ENCODE measurements at regions not wholly inside any gene's neighbourhood (a gene's known extent, or its start where the extent isn't known, plus 50 kb on each side); places are given as distances from the start of the nearest gene placed in this dataset.

- H3K36me3 ChIP-seq (ENCODE audit: control insufficient read depth in 4 of 4, insufficient read depth in 4 of 4, low read length in 4 of 4): no peaks in the 10 kb centered on the region
- no peak overlapping the region for H3K9ac ChIP-seq (ENCODE audit: insufficient read depth in 1 of 2, low read length in 2 of 2)
- H3K27me3 ChIP-seq (ENCODE audit: control insufficient read depth in 3 of 3, insufficient read depth in 3 of 3, low read length in 2 of 3): no peaks in the 10 kb centered on the region
- H3K27ac ChIP-seq (ENCODE audit: low read depth in 1 of 2, low read length in 1 of 2): no peak overlapping the region
- no peak overlapping the region for H3K4me3 ChIP-seq
- no peaks in the 10 kb centered on the region for H3K4me1 ChIP-seq (ENCODE audit: control insufficient read depth in 5 of 5, insufficient read depth in 5 of 5, low read length in 5 of 5)
- no peak for TF ChIP-seq CTCF (IDR thresholded peaks at IDR 0.05; ENCODE audit: control extremely low read depth, extremely low read depth)
- 90 to 95% methylated on average over 2 of the region's 2 CpGs for WGBS, 2 donors
- no peak for DNase-seq
- no peak for ATAC-seq (ENCODE audit: insufficient read depth, low FRiP score)
- H3K9me3 ChIP-seq (ENCODE audit: control insufficient read depth in 4 of 4, insufficient read depth in 3 of 4, low read length in 3 of 4): peaks cover 0 to 3% (median 0%) of the 10 kb centered on the region in 4 donors
Measured at GRCh38 chr4:159545556-159545955, 442.7 kb downstream of the RAPGEF2 start.

- WGBS, 2 donors: 97 to 98% methylated on average over 1 of the region's 1 CpG
- no peak overlapping the region for H3K4me3 ChIP-seq
- DNase-seq (no peak), ATAC-seq (ENCODE audit: insufficient read depth, low FRiP score) (no peak)
- H3K9me3 ChIP-seq (ENCODE audit: control insufficient read depth in 4 of 4, insufficient read depth in 3 of 4, low read length in 3 of 4): peaks cover 0 to 3% (median 0%) of the 10 kb centered on the region in 4 donors
- no peak overlapping the region for H3K27ac ChIP-seq (ENCODE audit: low read depth in 1 of 2, low read length in 1 of 2)
- H3K36me3 ChIP-seq (ENCODE audit: control insufficient read depth in 4 of 4, insufficient read depth in 4 of 4, low read length in 4 of 4): no peaks in the 10 kb centered on the region
- no peak for TF ChIP-seq CTCF (IDR thresholded peaks at IDR 0.05; ENCODE audit: control extremely low read depth, extremely low read depth)
- no peaks in the 10 kb centered on the region for H3K4me1 ChIP-seq (ENCODE audit: control insufficient read depth in 5 of 5, insufficient read depth in 5 of 5, low read length in 5 of 5)
- H3K27me3 ChIP-seq (ENCODE audit: control insufficient read depth in 3 of 3, insufficient read depth in 3 of 3, low read length in 2 of 3): no peaks in the 10 kb centered on the region
- no peak overlapping the region for H3K9ac ChIP-seq (ENCODE audit: insufficient read depth in 1 of 2, low read length in 2 of 2)
Measured at GRCh38 chr4:159547645-159548308, 444.9 kb downstream of the RAPGEF2 start.

DNA sequence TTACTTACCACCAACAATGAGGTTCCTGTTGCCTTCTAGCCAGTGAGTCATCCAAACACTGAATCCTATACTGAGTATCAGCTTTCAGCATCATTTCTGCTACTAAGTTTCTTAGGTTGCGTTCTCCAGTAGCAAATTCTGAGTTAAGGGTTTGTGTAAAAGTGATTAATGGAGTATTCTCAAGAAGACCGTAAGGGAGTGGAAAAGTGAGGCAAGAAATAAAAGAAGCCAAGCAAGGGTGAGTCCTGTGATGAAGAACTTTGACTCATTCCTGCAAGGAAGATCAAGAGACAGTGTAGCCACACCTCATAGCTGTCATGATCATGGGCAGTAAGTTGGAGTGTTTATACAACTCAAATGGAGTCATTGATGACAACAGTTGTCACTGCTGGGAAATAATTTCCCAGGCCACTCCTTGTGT lies 446.2 kb downstream of the RAPGEF2 start:
- no peak overlapping the region for H3K9ac ChIP-seq (ENCODE audit: insufficient read depth in 1 of 2, low read length in 2 of 2)
- no peaks in the 10 kb centered on the region for H3K36me3 ChIP-seq (ENCODE audit: control insufficient read depth in 4 of 4, insufficient read depth in 4 of 4, low read length in 4 of 4)
- H3K9me3 ChIP-seq (ENCODE audit: control insufficient read depth in 4 of 4, insufficient read depth in 3 of 4, low read length in 3 of 4): peaks cover 0 to 3% (median 0%) of the 10 kb centered on the region in 4 donors
- no peak overlapping the region for H3K4me3 ChIP-seq
- H3K4me1 ChIP-seq (ENCODE audit: control insufficient read depth in 5 of 5, insufficient read depth in 5 of 5, low read length in 5 of 5): no peaks in the 10 kb centered on the region
- no peak overlapping the region for H3K27ac ChIP-seq (ENCODE audit: low read depth in 1 of 2, low read length in 1 of 2)
- DNase-seq: no peak
- no peaks in the 10 kb centered on the region for H3K27me3 ChIP-seq (ENCODE audit: control insufficient read depth in 3 of 3, insufficient read depth in 3 of 3, low read length in 2 of 3)
- no peak for TF ChIP-seq CTCF (IDR thresholded peaks at IDR 0.05; ENCODE audit: control extremely low read depth, extremely low read depth)
- ATAC-seq (ENCODE audit: insufficient read depth, low FRiP score): no peak
- 73 to 82% methylated on average over 2 of the region's 2 CpGs for WGBS, 2 donors

DNA sequence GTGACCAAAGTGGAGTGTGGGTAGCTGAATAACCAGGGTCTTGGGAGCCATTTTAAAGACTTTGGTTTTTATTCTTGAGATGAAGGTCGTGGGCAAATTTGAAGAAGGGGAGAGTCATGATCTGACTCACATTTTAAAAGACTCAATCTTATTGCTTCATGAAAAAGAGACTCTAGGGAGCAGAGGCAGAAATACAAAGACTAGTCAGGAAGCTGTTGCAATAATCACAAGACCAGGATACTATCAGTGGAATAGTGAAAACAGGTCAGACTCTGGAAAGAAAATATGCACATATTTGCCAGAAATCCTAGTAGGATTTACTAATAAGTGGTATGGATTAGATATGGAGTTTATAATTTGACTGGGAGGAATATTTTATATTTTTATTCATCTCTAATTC lies 448.4 kb downstream of the RAPGEF2 start:
- TF ChIP-seq CTCF (IDR thresholded peaks at IDR 0.05; ENCODE audit: control extremely low read depth, extremely low read depth): no peak
- no peaks in the 10 kb centered on the region for H3K27me3 ChIP-seq (ENCODE audit: control insufficient read depth in 3 of 3, insufficient read depth in 3 of 3, low read length in 2 of 3)
- no peak for ATAC-seq (ENCODE audit: insufficient read depth, low FRiP score)

More for the DNA sequence above, 448.4 kb downstream of the RAPGEF2 start:
- 0 to 56% methylated on average over 1 of the region's 1 CpG for WGBS, 2 donors
- H3K9me3 ChIP-seq (ENCODE audit: control insufficient read depth in 4 of 4, insufficient read depth in 3 of 4, low read length in 3 of 4): no peaks in the 10 kb centered on the region
- H3K36me3 ChIP-seq (ENCODE audit: control insufficient read depth in 4 of 4, insufficient read depth in 4 of 4, low read length in 4 of 4): no peaks in the 10 kb centered on the region
- no peak for DNase-seq
- H3K9ac ChIP-seq (ENCODE audit: insufficient read depth in 1 of 2, low read length in 2 of 2): no peak overlapping the region
- H3K4me3 ChIP-seq: no peak overlapping the region
- H3K4me1 ChIP-seq (ENCODE audit: control insufficient read depth in 5 of 5, insufficient read depth in 5 of 5, low read length in 5 of 5): no peaks in the 10 kb centered on the region
- H3K27ac ChIP-seq (ENCODE audit: low read depth in 1 of 2, low read length in 1 of 2): no peak overlapping the region

Data from lung (tissue), 11 donors.